Dermis microvascular lymphatic vessel endothelial cell (primary cell): ENCODE measurements at regions not wholly inside any gene's neighbourhood (a gene's known extent, or its start where the extent isn't known, plus 50 kb on each side); places are given as distances from the start of the nearest gene placed in this dataset.

Experiments used
- DNase-seq, 2 donors: peaks; one replicate each; pipeline versions ENCODE4 v3.0.0 to v3.0.0-alpha.2; 2010; ENCODE audit warnings: low read depth in 2 of 2

- no peak for DNase-seq
Measured at GRCh38 chr5:164345173-164345849, 839.9 kb downstream of the MAT2B start.

- DNase-seq = no peak
Measured at GRCh38 chr5:164345853-164346252, 840.4 kb downstream of the MAT2B start.

- no peak for DNase-seq
Measured at GRCh38 chr5:164346785-164347630, 841.6 kb downstream of the MAT2B start.

- DNase-seq = no peak
Measured at GRCh38 chr5:164350236-164350635, 844.8 kb downstream of the MAT2B start.

- DNase-seq = no peak
Measured at GRCh38 chr5:164351245-164351834, 845.9 kb downstream of the MAT2B start.

GRCh38 chr5:164352695-164353094 lies 847.3 kb downstream of the MAT2B start:
- no peak for DNase-seq

- DNase-seq = no peak
Measured at GRCh38 chr5:164353155-164353554, 847.7 kb downstream of the MAT2B start.

- no peak for DNase-seq
Measured at GRCh38 chr5:164354139-164354751, 848.8 kb downstream of the MAT2B start.

GRCh38 chr5:164355267-164355830 lies 849.9 kb downstream of the MAT2B start:
- peak in 1 of 2 donors; percentile 2 for DNase-seq

- DNase-seq = no peak
Measured at GRCh38 chr5:164356790-164357189, 851.4 kb downstream of the MAT2B start.

- DNase-seq = no peak
Measured at GRCh38 chr5:164357395-164358033, 852.1 kb downstream of the MAT2B start.

- no peak for DNase-seq
Measured at GRCh38 chr5:164358531-164359259, 853.3 kb downstream of the MAT2B start.

- DNase-seq = no peak
Measured at GRCh38 chr5:164359260-164360255, 854.1 kb downstream of the MAT2B start.

- peak in 1 of 2 donors; percentile 2 for DNase-seq
Measured at GRCh38 chr5:164360589-164360988, 855.2 kb downstream of the MAT2B start.

- DNase-seq = no peak
Measured at GRCh38 chr5:164361986-164362385, 856.6 kb downstream of the MAT2B start.

GRCh38 chr5:164362835-164363234 lies 857.4 kb downstream of the MAT2B start:
- DNase-seq = no peak

- no peak for DNase-seq
Measured at GRCh38 chr5:164364237-164365208, 859.1 kb downstream of the MAT2B start.

GRCh38 chr5:164370841-164371240 lies 865.4 kb downstream of the MAT2B start:
- DNase-seq = no peak
